Mammary epithelial cell (primary cell): ENCODE measurements at regions not wholly inside any gene's neighbourhood (a gene's known extent, or its start where the extent isn't known, plus 50 kb on each side); places are given as distances from the start of the nearest gene placed in this dataset.

Experiments used
- CTCF ChIP-seq, 2 donors: IDR thresholded peaks in 1 of 2; conservative IDR thresholded peaks in 1 of 2; 2 replicates each; pipeline ENCODE4 v1.5.1; 2011 to 2012; ENCODE audit warnings: inconsistent platforms in 2 of 2, low read length in 2 of 2, mild to moderate bottlenecking in 2 of 2, control low read depth in 1 of 2, low read depth in 1 of 2; ENCODE audit not compliant: insufficient read depth in 1 of 2; ENCODE audit errors: extremely low read depth in 1 of 2
- EZH2 ChIP-seq: IDR thresholded peaks from 2 replicates; pipeline ENCODE4 v1.6.1; 2012; ENCODE audit warnings: low read length, inconsistent platforms, borderline replicate concordance

DNA sequence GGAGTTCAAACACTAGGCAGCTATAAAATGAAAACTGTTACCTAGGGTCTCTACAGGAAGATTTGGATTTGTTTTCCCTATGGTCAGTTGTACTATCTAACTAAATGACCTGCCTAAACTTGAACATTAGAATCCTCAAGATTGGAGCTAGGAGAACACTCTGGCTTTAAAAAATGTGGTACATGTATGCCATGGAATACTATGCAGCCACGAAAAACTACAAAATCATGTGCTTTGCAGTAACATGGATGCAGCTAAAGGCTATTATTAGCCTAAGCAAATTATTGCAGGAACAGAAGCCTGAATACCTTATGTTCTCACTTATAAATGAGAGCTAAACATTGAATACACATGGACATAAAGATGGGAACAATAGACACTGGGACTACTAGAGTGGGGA, 87.1 kb upstream of the MAGI2 start:
- TF ChIP-seq CTCF (conservative IDR thresholded peaks at IDR 0.05 in 1 of 2, IDR thresholded peaks at IDR 0.05 in 1 of 2; ENCODE audit: extremely low read depth in 1 of 2, insufficient read depth in 1 of 2, low read depth in 1 of 2, low read length in 2 of 2) (no peak), EZH2 (no peak)
